GM18873 (cell line): ENCODE measurements at regions not wholly inside any gene's neighbourhood (a gene's known extent, or its start where the extent isn't known, plus 50 kb on each side); places are given as distances from the start of the nearest gene placed in this dataset.
"Not testable (repeated sequence)": the region's sequence is repeated elsewhere in the genome, so short reads cannot be mapped to it uniquely, and the experiment has no call there.

Experiments used
- ATAC-seq: cut with Tn5 transposase; IDR thresholded peaks from one replicate; pipeline ENCODE4 v1.9.1; 2021; ENCODE audit warnings: mild to moderate bottlenecking, moderate library complexity, moderate number of reproducible peaks; ENCODE audit not compliant: unreplicated experiment, low FRiP score

DNA sequence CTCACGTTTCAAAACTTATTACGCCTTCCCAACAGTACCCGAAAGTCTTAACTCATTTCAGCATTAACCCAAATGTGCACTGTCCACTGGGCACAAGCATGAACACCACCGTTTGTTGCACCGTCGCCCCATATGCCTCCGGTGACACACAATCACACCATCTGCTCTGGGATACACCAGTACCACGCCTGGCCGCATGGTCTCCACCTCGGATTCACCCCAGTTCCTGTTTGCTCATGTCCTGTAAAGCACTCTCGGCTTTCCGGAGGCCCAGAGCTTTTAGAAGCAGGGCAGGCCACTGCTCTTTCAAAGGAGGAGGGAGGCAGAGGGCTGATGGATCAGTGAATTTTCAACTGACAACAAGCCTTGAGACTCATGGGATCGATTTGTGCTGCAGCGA, 1570.0 kb upstream of the DEFB115 start:
- no peak for ATAC-seq

DNA sequence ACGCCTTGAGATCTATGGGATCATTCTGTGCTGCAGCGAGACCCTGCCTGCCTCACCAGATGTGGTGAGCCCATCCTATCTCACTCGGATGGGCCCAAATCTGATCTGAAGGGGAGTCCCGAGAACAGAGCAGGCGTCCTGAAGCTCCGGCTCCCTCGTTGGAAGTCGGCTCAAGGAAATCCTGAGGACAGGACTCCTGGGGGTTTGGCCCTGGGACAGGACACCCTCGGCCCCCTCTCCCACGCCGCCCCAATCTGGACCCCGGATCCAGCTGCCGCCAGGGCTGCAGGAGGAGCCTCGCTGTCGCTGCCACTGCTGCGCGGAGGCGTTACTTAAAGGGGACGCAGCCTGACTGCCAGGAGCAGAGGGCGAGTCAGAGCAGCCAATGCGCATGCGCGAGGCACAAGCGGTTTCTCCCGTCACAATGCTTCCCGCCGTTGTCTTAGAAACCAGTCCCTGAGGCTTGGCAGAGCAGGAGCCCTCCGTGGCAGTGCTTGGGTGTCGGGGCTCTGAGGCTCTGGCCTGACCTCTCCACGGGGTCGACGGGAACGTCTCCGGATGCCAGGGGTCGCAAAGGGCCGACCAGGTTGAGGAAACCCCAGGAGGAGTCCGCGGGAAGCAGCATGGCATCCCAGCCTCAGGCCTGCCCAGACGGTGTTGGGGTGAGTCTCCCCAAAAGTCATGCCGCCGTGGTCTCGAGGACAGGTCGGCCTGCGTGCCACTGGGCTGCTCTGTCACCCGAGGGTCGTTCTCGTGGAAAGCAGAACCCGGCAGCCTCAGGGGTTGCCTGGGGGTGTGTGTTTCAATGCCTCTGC, 1567.8 kb upstream of the DEFB115 start:
- no peak for ATAC-seq

DNA sequence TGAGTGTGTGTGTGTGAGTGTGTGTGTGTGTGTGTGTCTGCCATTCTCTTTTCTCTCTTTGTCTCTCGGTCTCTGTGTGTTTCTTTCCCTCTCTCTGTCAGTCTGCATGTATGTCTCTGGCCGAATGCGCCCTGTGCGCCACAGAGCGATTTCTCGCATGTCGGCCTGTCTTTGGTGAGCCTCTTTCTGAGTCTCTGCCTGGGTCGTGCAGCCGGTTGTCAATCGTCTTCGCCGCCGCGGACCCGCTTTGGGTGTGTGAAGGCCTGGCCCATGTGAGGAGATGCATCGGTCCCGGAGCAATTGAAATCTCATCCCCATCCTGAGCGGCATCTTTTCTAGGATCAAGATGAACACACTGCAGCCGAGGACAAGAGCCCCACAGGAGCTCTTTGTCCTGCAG, 1567.2 kb upstream of the DEFB115 start:
- no peak for ATAC-seq

DNA sequence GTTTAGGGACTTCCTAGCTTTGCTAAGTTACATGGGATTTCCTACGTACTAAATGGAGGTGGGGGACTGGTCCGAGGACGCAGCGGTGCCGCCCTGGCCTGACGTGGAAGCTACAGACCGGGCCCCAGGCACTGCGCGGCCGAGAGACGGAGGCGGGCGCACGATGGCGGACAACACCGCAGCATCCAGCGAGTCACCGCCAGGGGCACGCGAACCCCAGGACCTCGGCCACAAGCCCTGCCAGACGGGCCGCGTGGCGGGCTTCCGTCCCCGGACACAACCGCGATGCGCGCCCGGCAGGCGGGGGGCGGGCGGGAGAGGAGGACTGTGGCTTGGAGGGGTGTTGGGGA, 1516.9 kb upstream of the DEFB115 start:
- no peak for ATAC-seq

DNA sequence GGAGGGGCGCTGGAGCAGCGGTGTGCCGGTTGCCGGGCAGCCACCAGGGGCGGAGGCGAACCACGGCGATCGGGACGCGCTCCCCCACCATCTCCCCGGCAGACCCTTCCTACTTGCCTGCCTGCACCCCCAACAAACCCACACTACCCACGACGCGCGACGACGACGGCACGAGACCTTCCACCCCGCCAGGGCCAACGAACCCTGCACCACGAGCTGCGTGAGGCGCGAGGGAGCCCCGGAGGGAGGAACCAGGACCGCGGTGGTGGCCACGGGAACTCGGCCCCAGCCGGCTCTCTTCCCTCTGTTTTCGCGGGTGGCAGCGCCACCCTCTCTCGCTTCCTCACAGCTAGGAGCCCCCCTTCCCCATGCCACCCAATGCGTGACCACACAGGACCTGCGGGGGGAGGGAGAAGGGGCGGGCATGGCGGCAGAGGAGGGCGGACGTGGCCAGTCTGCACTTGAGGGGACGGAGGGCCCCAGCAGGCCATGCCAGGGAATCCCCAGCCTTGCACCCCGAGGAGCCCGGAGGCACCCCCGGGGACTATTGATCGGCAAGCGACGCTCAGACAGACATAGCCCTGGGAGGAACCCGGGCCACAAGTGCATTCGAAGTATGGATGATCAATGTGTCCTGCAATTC, 1516.4 kb upstream of the DEFB115 start:
- ATAC-seq: no peak

DNA sequence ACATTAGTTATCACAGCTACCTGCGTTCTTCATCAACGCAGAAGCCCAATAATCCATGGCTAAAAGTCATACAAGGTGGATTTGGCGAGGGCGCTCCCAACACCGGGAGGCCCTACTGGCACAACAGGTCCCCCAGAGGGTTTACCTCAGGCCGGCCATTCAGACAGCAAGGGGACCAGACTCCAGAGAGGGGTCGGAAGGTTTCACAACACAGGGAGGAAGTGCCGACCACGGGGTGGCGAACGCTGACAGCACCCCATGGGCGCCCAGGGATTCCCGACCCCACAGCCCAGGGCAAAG, 1515.9 kb upstream of the DEFB115 start:
- ATAC-seq: no peak

DNA sequence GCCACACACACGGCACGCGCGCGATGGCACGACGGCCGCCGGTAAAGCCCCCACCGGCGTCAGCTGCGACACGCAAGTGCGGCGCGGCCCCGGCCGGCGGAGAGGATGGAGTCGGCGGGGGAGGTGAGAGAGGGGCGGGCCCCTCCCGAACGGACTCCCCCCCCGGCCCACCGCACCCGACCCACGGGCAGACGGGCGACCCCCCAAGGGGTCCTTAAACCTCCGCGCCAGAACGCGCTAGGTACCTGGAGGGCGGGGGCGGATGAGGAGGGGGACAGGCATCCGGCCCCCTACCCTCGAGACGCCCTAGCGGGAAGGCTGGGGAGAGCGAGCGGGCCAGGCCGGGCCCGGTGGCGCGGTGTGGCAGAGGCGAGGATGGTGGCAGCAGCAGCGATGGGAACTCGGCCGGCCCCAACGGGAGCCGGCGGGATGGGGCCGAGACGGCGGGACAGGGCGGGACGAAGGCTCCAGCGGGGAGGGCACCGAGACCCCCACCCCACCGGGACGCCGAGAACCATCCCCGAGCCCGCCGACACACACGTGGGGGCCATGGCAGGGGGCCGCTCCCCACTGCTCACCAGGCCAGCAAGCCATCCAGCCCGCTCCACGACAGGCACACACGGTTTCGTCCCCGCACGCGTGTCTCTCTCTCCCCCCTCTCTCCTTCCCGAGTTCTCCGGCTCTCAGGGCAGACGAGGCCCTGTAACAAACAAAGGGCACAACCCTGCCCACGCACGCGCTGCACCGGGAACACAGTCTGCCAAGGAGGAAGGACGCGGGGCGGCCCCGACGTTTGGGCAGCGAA, 1515.4 kb upstream of the DEFB115 start:
- ATAC-seq: no peak

DNA sequence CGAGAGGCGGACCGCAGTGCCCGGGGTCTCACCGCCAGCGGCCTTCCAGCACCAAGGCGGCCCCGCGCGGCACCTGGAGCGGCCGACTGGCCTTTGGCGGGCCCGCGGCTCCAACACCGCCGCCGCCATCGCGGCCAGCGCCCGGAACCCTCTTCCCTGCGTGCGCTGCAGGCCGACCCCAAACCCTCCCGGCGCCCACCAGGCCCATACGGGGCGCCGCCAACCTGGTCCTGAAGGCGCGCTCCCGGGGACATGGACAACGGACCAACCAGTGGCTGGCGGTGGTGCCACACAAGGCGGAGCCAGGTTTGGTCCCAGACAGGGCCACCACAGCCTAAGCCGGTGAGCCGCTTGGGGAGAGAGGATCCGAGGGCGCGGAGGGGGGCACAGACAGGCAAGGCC, 1514.8 kb upstream of the DEFB115 start:
- no peak for ATAC-seq

DNA sequence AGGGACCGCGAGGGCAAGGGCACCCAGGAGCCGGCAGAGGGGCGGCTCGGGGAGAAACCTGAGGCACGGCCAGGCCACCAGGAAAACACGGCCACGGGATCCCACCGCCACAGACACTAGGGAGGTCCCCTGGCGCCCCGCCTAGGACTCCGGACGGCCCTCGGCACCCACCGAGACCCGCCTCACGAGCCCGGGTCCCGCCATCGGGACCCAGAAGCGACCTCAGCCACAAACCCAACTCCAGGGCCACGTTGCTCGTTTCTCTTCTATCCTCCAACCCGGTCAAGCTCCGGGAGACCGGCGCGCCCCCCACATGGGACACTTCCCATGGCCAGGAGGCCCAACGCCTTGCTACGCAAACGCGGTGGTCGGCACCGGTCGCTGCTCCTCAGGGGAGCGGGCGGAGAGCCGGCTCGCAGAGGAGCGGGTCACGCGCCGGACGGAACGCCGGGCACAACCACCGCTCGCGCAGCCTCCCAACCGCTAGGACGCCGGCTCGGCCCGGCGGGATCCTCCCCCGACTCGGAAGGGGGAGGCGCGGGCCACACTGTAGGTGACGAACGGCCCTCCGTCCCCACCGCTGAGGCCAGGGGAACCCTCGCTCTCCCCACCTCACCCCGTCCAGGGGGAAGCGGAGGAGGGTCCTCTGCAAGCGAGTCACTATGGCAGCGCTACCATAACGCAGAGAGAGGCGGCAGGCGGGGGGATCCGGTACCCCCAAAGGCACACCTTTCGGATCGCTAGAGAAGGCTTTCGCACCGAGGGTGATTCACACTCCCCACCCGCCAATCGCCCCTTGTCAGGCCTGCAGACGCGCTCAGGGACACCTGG, 1514.1 kb upstream of the DEFB115 start:
- ATAC-seq: no peak

DNA sequence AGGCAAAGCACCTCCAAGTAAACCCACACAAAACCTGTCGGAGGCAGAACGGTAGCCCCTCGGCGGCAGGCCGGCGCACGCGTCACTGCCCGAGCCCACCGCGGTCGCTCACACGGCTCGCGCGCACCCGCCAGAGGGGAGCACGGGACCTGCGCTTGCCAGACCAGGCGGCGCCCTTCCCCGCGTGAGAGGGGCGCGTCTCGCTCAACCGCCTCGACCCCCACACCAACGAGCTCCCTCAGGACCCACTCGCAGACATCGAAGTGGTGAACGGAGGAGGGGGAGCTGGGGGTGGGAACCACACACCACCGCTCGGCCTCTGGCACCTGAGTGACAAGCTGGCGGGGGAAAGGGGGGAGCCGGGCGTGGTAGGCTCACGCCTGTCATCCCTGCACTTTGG, 1513.4 kb upstream of the DEFB115 start:
- ATAC-seq: no peak

DNA sequence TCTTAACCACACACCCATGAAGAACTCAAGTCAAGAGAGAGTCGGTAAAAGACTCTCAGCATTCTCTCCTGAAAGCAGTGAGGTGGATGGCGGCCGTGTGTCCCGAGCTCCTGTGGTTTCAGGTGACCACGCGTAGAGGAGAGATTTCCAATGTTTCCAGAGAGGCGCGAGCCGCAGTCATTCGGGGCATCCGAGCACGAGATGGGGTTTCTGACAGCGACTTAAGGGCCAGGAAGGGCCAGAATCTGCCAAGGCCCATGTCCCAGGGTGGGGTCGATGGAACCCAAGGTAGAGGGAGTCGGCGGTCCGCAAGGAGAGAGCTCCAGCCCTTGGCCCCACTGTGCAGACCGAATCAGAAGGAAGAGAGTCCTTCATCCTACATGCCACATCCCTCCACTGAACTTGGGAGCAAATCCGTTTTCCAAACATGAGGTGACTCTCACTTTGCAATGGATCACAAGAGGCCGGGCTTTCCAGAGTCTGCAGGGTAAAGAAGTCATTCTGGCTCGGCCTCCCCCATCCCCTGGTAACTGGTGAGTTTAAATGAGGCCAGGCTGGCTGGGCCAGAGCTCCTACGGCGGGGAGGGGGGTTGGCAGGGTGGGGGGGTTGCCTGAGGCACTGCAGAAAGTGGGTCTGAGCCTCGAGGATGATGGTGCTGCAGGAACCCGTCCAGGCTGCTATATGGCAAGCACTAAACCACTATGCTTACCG, 1511.8 kb upstream of the DEFB115 start:
- not testable (repeated sequence) for ATAC-seq

DNA sequence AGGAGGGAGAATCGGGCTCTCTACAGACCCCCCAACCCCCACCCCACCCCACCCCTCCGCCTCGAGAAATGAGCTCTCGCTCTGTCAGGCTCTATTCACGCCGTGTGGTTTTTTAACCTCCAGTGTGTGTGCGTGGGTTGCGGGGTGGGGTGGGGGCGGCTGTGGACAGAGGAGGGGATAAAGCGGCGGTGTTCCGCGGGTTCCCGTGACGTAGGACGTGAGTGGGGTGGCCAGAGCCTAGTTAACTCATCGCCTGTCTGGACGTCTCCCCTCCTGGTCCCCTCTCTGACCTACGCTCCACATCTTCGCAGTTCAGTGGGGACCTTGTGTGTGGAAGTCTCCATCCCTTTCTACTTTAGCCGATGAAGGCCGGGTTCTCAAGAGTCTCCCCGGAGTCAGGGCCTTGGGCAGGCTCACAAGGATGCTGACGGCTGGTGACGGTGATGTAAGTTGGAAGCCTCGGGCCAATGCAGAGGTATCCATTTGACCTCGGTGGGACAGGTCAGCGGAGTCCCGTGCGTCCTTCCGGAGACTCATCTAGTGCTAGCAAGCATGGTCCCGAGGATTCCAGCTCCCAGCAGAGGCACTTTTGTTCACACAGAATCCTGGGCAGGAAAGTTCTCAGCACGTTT, 1507.1 kb upstream of the DEFB115 start:
- ATAC-seq: no peak

DNA sequence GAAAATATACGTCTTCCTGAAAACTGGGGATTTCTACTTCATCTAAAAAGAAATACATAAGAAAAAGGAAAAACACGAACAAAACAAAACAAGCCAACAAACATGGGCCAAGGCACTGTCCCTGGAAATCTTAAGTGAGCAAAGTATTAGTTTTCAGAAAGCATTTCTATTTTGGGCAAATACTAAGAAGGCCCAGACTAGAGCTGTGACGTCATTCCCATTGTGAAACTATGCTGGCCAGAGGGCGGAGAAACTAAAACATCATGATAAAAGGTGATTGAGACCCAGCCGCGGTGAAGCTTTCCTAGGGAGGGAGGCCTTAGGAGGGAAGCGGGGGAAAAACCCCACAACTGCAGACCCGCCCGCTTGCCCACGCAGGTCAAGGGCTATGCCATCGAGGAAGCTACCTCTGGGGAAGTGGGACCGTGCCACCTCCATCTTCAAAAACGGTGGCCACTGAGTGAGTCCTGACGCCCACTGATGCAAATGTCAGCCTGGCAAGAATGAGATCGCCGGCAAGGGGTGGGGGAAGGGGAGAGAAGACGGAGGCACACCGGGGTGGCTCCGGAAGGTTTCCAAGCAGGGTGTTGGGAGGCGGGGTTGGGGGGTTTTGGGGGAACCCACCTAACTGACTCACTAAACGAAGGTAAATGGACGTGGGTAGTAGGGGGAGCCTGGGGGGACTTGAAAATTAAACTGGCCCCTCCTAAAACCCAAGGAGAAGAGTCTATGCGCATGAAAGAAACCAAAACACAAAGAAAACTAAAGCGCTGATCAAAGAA, 1504.6 kb upstream of the DEFB115 start:
- ATAC-seq: not testable (repeated sequence)

DNA sequence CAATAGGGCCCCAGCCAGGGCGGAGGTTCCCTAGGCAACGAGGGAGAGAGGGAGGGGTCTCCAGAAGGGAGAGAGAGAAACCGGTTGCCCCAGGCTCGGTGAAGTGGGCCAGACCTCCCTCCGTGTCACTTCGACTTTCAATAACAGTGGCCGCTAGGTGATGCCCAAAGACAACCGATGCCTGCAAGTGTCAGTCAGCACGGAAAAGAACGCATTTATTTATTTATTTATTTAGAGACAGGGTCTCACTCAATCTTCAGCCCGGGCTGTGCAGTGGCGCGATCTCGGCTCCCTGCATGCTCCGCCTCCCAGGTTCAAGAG, 1504.1 kb upstream of the DEFB115 start:
- not testable (repeated sequence) for ATAC-seq

DNA sequence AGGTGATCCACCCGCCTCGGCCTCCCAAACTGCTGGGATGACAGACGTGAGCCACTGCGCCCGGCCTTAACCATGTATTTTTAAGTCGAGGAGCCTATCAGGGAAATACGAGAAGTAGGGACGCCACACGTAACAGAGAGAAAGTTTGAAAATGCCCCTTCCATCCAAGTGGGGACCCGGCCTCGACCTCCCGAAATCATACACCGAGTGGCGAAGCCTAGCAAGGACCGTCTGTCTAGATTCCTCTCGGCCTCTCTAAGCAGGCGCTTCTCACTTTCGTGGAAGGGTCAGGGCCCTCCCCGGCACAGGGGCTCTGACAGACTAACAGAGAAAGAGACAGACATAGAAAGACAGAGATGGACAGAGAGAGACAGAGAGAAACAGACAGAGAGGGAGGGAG, 1503.6 kb upstream of the DEFB115 start:
- ATAC-seq: not testable (repeated sequence)

DNA sequence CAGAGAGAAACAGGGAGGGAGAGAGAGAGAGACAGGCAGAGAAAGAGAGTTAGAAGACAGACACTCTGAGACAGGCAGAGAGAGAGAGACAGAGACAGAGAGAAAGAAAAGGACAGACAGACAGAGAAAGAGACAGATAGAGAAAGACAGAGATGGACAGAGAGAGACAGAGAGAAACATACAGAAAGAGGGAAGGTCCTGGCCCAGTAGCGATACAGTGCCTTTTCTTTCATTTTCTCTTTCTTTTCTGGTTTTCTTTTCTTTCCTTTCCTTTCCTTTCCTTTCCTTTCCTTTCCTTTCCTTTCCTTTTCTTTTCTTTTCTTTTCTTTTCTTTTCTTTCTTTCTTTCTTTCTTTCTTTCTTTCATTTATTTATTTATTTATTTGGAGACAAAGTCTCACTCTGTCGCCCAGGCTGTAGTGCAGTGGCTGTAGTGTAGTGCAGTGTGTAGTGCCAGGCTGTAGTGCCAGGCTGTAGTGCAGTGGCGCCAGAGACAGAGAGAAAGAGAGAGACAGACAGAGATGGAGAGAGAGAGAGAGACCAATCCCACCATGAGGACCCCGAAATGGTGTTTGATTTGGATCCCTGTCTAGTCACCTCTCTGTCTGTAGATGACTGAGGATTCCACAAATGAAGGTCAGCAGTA, 1501.5 kb upstream of the DEFB115 start:
- ATAC-seq: not testable (repeated sequence)

DNA sequence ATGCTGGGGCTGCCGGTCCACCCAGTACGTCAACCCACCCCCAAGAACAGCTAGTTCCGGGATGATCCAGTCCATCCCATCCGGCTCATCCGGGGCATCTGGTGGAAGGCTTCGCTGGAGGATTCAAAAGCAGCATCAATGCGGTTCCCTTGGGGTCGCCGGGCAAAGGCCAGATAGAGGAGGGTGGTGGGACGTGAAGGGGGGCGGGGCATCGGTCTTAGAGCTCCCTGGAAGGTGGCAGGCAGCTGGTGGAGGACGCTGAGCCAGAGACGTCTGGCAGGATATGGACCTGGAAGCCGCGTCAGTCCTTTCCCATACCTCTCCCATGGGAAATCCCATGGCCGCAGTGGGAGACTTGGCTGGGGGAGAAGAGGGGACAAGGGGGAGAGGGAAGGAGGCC, 1500.8 kb upstream of the DEFB115 start:
- ATAC-seq: no peak

DNA sequence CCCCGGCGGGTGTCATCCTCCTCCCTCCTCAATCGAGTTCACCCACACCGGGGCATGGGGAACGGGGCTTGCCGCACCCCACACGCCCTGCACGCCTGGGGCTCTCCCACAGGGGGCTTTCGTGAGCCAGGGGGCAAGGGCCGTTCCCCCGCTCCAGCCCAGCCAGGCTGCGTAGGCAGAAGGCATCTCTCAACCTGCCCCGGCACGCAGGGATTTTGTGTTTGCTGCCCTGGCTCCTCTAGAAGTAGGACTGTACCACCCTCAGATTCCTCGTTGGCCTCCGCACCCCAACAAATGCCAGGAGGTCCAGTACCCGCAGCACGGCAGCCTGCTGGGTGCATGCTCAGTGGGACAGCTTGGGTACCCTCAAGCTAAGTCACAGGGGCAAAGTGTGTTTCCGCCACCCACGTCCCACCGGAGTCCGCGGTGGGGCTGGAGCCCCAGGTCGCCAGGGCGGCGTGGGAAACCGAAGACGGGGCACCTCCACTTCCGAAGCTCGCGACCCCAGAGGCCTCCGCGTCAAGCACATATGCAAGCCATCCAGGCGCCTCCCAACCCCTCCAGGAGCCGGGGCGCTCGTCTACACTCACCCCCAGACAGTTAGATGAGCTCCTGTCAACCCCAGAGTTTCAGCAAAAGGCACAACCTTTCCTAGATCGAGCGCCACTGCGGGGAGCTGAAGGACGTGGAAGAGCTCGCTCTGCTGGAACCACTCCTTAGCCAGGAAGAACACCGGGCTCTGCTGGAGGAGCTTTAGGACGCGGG, 1495.7 kb upstream of the DEFB115 start:
- not testable (repeated sequence) for ATAC-seq
